ENCODE measurements at regions not wholly inside any gene's neighbourhood (a gene's known extent, or its start where the extent isn't known, plus 50 kb on each side); places are given as distances from the start of the nearest gene placed in this dataset.
A peak's percentile ranks its signal among the peaks of the same experiment; 100 is the strongest.

DNA sequence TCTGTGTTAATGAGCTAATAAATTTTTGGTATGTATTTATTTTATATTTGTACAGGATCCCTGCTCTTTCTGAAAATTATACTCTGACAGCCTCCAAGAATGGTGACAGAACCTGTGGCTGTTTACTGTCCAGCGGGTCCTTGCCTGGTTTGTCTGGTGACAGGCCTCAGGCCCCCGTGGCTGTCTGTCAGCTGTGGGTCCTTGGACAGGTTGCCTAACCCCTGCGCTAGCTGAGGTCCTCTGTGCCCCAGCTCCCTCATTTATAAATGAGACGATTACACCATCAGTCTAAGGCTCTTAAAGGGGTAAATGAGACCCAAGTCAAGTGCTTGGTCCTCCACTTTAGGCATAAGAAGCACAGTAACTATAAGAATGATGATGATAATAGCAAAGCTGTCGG is 125.1 kb upstream of the COL5A1 start:
- DNase-seq, result no peak
- TF ChIP-seq, protein P1, sequence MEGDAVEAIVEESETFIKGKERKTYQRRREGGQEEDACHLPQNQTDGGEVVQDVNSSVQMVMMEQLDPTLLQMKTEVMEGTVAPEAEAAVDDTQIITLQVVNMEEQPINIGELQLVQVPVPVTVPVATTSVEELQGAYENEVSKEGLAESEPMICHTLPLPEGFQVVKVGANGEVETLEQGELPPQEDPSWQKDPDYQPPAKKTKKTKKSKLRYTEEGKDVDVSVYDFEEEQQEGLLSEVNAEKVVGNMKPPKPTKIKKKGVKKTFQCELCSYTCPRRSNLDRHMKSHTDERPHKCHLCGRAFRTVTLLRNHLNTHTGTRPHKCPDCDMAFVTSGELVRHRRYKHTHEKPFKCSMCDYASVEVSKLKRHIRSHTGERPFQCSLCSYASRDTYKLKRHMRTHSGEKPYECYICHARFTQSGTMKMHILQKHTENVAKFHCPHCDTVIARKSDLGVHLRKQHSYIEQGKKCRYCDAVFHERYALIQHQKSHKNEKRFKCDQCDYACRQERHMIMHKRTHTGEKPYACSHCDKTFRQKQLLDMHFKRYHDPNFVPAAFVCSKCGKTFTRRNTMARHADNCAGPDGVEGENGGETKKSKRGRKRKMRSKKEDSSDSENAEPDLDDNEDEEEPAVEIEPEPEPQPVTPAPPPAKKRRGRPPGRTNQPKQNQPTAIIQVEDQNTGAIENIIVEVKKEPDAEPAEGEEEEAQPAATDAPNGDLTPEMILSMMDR (IDR thresholded peaks at IDR 0.05; ENCODE audit: low read depth, low read length), result no peak
- Histone ChIP-seq H3K36me3 (no peaks in the 10 kb centered on the region), H3K27me3 (no peaks in the 10 kb centered on the region), H3K4me1 (peaks cover 36% of the 10 kb centered on the region), H3K9me3 (no peaks in the 10 kb centered on the region), H3K4me3 (ENCODE audit: low read depth, low read length) (no peak overlapping the region)

DNA sequence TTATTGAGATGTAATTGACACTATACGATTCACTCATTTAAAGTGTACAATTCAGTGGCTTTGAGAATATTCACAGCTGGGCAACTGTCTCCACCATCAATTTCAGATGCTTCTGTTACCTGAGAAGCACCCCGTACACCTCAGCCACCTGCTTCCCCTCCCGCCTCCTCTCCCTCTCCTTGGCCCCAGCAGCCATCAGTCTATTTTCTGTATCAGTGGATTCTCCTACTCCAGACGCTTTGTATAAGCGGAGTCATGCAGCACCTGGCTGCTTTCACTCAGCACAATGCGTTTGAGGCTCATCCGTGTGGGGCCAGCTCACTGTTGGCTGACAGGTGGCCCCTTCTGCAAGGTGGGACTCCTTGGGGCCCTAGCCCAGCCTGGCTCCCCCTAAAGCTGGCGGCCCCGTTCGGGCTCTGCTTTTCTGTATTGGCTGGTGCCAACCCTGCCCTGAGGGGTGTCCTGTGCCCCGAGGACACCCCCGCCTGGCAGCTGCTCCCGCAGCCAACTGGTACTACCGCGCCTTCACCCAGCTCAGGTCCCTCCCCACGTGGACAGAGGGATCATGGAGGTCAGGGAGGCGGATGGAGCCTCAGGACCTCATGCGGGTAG is 124.4 kb upstream of the COL5A1 start:
- H3K4me3 ChIP-seq (ENCODE audit: low read depth, low read length), result no peak overlapping the region
- no peaks in the 10 kb centered on the region for H3K9me3 ChIP-seq
- no peaks in the 10 kb centered on the region for H3K36me3 ChIP-seq
- H3K4me1 ChIP-seq, result peaks cover 36% of the 10 kb centered on the region
- DNase-seq, result no peak
- TF ChIP-seq, protein P1 (IDR thresholded peaks at IDR 0.05; ENCODE audit: low read depth, low read length), result no peak
- no peaks in the 10 kb centered on the region for H3K27me3 ChIP-seq

DNA sequence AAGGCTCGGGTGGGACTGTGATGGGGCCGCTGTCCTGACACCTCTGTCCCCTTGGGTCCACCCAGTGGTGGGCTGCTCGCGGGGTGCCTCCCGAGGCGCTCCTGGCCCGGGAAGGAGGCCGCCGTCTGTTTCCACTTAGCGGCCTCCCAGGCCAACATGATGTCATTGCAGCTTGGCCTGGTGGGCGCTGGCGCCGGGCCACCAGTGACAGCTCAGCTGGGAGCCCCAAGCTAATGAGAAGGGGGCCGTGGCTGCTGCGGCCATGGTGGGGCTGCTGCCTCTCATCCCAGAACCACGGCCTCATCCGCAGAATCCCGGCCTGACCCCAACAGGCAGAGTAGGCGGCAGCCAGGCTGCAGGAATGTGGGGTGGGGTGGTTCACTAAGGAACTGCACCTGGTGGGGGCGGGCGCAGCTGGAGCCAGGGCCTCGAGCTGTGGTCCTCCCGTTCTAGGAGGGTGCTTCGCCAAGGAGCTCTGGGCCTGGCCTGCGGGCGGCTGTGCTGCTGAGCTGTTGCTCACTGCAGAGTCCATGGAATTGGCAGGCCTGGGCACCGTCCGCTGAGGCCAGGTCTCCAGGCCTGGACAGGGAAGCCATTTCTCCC is 123.5 kb upstream of the COL5A1 start:
- peak; percentile 95 for DNase-seq
- no peaks in the 10 kb centered on the region for H3K36me3 ChIP-seq
- no peaks in the 10 kb centered on the region for H3K27me3 ChIP-seq
- H3K4me1 ChIP-seq, result peaks cover 36% of the 10 kb centered on the region
- H3K9me3 ChIP-seq, result no peaks in the 10 kb centered on the region
- TF ChIP-seq, protein P1 (IDR thresholded peaks at IDR 0.05; ENCODE audit: low read depth, low read length), result no peak
- no peak overlapping the region for H3K4me3 ChIP-seq (ENCODE audit: low read depth, low read length)

DNA sequence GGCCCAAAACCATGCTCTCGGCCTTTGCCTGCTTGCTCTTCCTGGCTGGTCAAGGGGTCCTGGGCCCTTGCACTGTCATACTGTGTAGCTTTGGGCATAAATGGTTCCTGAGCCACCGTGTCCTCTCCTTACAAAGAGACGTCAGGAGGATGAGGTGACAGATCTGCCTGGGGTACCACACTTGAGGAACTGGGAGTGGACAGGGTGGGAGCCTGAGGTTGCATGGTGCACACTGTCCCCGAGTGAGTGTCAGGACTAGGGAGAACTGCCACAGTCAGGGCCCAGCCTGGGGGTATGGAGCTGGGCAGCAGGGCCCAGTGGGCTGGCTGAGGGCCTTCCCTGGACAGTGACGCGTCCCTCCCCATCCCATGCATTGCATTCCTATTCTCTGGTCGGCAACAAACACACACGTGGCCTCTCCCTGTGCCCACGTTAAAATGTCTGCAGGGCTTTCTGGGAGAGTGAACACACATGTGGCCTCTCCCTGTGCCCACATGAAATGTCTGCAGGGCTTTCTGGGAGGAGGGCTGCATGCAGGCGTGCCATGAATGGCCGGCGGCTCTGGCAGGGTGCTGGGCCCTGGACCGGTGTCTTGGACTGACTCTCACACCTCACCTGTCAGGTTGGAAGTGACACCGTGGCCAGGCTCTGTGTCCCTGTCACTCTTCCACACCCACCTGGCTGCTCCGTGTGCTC is 122.1 kb upstream of the COL5A1 start:
- TF ChIP-seq, protein P1 (IDR thresholded peaks at IDR 0.05; ENCODE audit: low read depth, low read length), result no peak
- peak; percentile 52 for DNase-seq
- Histone ChIP-seq H3K9me3 (no peaks in the 10 kb centered on the region), H3K27me3 (no peaks in the 10 kb centered on the region), H3K36me3 (no peaks in the 10 kb centered on the region), H3K4me3 (ENCODE audit: low read depth, low read length) (no peak overlapping the region), H3K4me1 (peaks cover 36% of the 10 kb centered on the region)

GRCh38 chr9:134521817-134522501 is 119.6 kb upstream of the COL5A1 start:
- Histone ChIP-seq H3K9me3 (no peaks in the 10 kb centered on the region), H3K36me3 (no peaks in the 10 kb centered on the region), H3K4me3 (ENCODE audit: low read depth, low read length) (no peak overlapping the region), H3K27me3 (no peaks in the 10 kb centered on the region), H3K4me1 (peaks cover 36% of the 10 kb centered on the region)
- no peak for DNase-seq
- TF ChIP-seq, protein P1 (IDR thresholded peaks at IDR 0.05; ENCODE audit: low read depth, low read length), result no peak
